Pancreas (tissue), 10 donors: ENCODE measurements at regions not wholly inside any gene's neighbourhood (a gene's known extent, or its start where the extent isn't known, plus 50 kb on each side); places are given as distances from the start of the nearest gene placed in this dataset.

Source experiments
- ATAC-seq, 4 donors: fragments of 200-7000 bp; cut with Tn5 transposase; one replicate each; pipeline versions ENCODE4 v1.8.0 to v1.9.1; 2020; ENCODE audit warnings: mild to moderate bottlenecking in 4 of 4, moderate library complexity in 4 of 4
- DNase-seq, 6 donors: peaks; one replicate each; pipeline ENCODE4 v3.0.0-alpha.2; 2020
- FAIRE-seq: peaks from 2 replicates; lab custom pipeline; 2012; peaks lifted over from hg19 to GRCh38; lab: Jason Lieb, UNC
- H3K27ac ChIP-seq, 4 donors: fragments of 200-600 bp; sonication (generic); 1 replicate in 3 of 4; 2 replicates in 1 of 4; pipeline versions ENCODE4 v1.5.0 to v1.8.0; 2020
- H3K27me3 ChIP-seq, 4 donors: fragments of 200-600 bp; one replicate each; pipeline ENCODE4 v1.8.0; 2021
- H3K36me3 ChIP-seq, 3 donors: fragments of 200-600 bp; sonication (generic) in 1 of 3; one replicate each; pipeline versions ENCODE4 v1.5.0 to v1.8.0; 2020 to 2021
- H3K4me1 ChIP-seq, 3 donors: fragments of 200-600 bp; one replicate each; pipeline ENCODE4 v1.8.0; 2021
- H3K4me3 ChIP-seq, 4 donors: fragments of 200-600 bp; sonication (generic) in 2 of 4; one replicate each; pipeline versions ENCODE4 v1.5.0 to v1.8.0; 2020 to 2021
- H3K9me3 ChIP-seq, 4 donors: fragments of 200-600 bp; one replicate each; pipeline ENCODE4 v1.8.0; 2021
- WGBS, 2 donors: extraction: QIAGEN DNeasy Blood & Tissue Kit; methylation state at CpG; one replicate each; pipeline ENCODE4 v1.1.7; 2013; 5-methylcytosine and 5-hydroxymethylcytosine counted together
- intact Hi-C, 3 donors: fragments of 100-400 bp; cut with DNase I; formaldehyde crosslinking; loops; one replicate each; pipeline versions ENCODE4 v1.11.1 to v1.14.2; 2022
- TF ChIP-seq, protein P1 (sequence below), 4 donors: fragments of 200-600 bp; sonication (generic) in 3 of 4; IDR thresholded peaks; one replicate each; pipeline versions ENCODE4 v1.5.0 to v1.8.0; 2021; ENCODE audit warnings: antibody characterized with exemption in 4 of 4
- donor health status: healthy with polysubstance abuse.
- donor health status: DM: no; HTN: no; CAD: no; lungs with moderate emphysema.
- donor health status: DM: no; HTN: no; CAD: no.
- donor health status: control.
- donor health status: control.
- donor health status: Bipolar disorder and iron deficiency.
- donor health status: DM: yes; HTN: yes; CAD: no.
- donor health status: DM: no; HTN: no; CAD: no.
- donor health status: DM: no; HTN: no; CAD: no.
- donor health status: DM: yes; HTN: yes; CAD: no.

DNA sequence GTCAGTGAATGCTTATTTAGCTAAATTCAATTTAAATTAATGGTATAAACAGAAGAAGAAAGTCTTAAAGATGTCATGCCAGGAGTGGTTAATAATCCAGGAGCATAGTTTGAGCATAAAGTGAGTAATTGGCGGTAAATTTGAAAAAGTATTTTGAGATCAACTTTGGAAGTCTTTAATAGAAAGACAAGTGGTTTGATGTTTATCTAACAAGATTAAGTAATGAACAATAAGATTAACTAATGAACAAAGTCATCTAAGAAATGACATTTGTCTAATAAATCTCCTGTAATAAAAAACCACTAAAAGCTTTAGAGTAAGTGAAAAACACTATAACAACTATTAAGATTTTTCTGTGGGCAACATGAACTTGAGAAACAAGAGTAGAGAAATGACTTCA lies 112.8 kb downstream of the CAPZA3 start:
- Histone ChIP-seq H3K36me3 (no peaks in the 10 kb centered on the region), H3K4me3 (no peak overlapping the region), H3K4me1 (no peaks in the 10 kb centered on the region), H3K27ac (no peak overlapping the region), H3K9me3 (no peaks in the 10 kb centered on the region), H3K27me3 (no peaks in the 10 kb centered on the region)
- 98 to 99% methylated on average over 1 of the region's 1 CpG for WGBS, 2 donors
- no peak for FAIRE-seq
- no peak for DNase-seq
- TF ChIP-seq, protein P1, sequence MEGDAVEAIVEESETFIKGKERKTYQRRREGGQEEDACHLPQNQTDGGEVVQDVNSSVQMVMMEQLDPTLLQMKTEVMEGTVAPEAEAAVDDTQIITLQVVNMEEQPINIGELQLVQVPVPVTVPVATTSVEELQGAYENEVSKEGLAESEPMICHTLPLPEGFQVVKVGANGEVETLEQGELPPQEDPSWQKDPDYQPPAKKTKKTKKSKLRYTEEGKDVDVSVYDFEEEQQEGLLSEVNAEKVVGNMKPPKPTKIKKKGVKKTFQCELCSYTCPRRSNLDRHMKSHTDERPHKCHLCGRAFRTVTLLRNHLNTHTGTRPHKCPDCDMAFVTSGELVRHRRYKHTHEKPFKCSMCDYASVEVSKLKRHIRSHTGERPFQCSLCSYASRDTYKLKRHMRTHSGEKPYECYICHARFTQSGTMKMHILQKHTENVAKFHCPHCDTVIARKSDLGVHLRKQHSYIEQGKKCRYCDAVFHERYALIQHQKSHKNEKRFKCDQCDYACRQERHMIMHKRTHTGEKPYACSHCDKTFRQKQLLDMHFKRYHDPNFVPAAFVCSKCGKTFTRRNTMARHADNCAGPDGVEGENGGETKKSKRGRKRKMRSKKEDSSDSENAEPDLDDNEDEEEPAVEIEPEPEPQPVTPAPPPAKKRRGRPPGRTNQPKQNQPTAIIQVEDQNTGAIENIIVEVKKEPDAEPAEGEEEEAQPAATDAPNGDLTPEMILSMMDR (IDR thresholded peaks at IDR 0.05) = no peak
- ATAC-seq = no peak
- intact Hi-C loops = no loop called here

DNA sequence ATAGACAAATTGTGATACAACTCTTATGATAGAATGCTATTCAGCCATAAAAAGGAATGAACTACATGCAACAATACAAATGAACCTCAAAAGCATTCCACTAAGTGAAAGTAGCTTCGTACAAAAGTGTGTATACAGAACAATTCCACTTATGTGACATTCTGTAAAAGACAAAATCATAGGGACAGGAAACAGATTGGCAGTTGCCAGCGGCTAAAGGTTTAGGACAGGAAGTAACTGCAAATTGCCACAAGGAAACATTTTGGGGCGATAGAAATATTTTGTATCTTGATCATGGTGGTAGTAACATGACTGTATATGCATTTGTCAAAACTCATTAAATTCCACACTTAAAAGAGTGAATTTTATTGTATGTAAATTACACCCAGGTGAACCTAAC lies 113.4 kb downstream of the CAPZA3 start:
- FAIRE-seq = no peak

DNA sequence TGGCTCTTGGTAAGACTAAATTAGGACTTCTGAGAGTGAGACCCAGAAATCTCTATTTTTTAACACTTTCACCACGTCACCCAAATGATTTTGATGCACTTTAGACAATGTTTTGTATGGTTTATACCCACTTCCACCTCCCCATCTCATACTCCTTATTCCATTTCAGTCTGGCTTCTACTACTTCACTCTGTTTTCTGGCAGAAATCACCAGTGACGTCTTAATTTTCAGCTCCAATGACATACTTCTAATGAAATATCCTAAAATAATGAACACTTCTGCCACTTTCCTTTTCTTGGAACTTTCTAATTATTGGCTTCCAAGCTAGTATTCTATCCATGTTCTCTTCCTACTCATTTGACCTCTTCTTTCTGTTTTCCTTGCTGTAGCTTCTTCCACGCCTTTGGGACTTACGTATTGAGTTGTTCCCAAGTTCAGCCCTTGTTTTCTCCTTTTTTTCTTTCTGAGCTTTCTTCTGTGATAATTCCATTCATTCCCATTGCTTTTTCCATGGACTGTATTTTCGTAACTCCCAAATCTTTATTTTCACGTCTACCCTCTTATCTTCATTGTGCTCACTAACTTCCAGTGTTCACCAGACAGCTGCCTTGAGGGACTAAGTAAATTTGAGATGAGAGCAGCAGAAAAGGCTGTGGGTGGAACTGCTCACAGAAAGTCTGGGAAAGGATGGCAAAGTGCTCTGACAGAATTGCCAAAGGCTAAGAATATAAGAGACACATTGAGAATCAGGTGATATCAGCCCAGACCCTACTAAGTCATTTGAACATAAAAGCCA lies 115.8 kb downstream of the CAPZA3 start:
- Histone ChIP-seq H3K27ac (no peak overlapping the region), H3K36me3 (no peaks in the 10 kb centered on the region), H3K4me1 (no peaks in the 10 kb centered on the region), H3K9me3 (no peaks in the 10 kb centered on the region), H3K27me3 (no peaks in the 10 kb centered on the region), H3K4me3 (no peak overlapping the region)
- TF ChIP-seq, protein P1 (IDR thresholded peaks at IDR 0.05) = no peak
- WGBS, 2 donors = 80 to 81% methylated on average over 6 of the region's 6 CpGs
- intact Hi-C loops = no loop called here
- ATAC-seq (no peak), DNase-seq (no peak), FAIRE-seq (no peak)

More for the DNA sequence above, 113.4 kb downstream of the CAPZA3 start:
- no peak overlapping the region for H3K27ac ChIP-seq
- ATAC-seq (no peak), DNase-seq (no peak)
- no peaks in the 10 kb centered on the region for H3K36me3 ChIP-seq
- no peaks in the 10 kb centered on the region for H3K4me1 ChIP-seq
- TF ChIP-seq, protein P1 (IDR thresholded peaks at IDR 0.05) = no peak
- no peaks in the 10 kb centered on the region for H3K9me3 ChIP-seq
- no peak overlapping the region for H3K4me3 ChIP-seq
- WGBS, 2 donors = 68 to 77% methylated on average over 3 of the region's 3 CpGs
- H3K27me3 ChIP-seq = no peaks in the 10 kb centered on the region
- intact Hi-C loops = no loop called here

DNA sequence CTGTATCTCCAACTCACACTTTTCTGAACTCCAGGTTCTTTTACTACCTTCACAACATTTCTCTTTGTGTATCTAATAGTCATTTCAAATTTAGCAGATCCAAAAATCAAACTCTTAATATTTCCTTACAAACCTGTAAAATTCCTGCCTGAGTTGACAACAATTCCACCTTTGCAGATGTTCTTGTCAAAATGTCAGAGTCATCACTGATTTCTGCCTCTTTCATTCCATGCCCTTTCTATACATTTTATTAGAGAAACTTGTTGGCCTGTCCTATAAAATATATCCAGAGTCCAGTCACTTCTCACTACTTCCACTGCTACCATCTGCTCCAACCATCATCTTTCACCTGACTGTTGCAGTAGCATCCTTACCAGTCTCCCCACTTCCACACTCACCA lies 119.7 kb downstream of the CAPZA3 start:
- no peaks in the 10 kb centered on the region for H3K27me3 ChIP-seq
- intact Hi-C loops = no loop called here
- no peaks in the 10 kb centered on the region for H3K4me1 ChIP-seq
- H3K9me3 ChIP-seq = no peaks in the 10 kb centered on the region
- ATAC-seq = no peak
- no peak for DNase-seq
- no peak overlapping the region for H3K4me3 ChIP-seq
- H3K27ac ChIP-seq = no peak overlapping the region
- no peaks in the 10 kb centered on the region for H3K36me3 ChIP-seq
- FAIRE-seq = no peak
- TF ChIP-seq, protein P1 (IDR thresholded peaks at IDR 0.05) = no peak

DNA sequence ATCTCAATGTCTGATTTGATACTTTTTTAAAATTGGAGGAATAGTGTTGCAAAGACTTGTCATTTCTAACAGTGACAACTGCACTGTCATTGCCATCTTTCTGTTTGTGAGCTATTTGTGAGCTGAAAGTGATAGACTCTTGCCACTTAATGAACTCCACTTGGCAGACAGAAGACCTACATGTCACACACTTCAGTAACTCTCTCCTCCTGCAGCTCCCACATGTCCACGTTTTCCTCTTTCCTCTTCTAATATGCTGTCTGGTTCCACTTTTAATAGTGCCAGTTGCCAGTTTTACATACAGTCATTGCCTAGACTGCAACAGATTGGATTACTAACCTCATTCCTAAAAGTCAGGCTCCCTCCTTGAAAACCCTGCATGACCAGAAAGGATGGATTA lies 121.5 kb downstream of the CAPZA3 start:
- H3K36me3 ChIP-seq = no peaks in the 10 kb centered on the region
- DNase-seq (no peak), ATAC-seq (no peak), FAIRE-seq (no peak)
- H3K27ac ChIP-seq = no peak overlapping the region
- intact Hi-C loops = no loop called here
- no peak overlapping the region for H3K4me3 ChIP-seq
- WGBS, 2 donors = 30 to 50% methylated on average over 1 of the region's 1 CpG
- no peaks in the 10 kb centered on the region for H3K9me3 ChIP-seq
- H3K4me1 ChIP-seq = no peaks in the 10 kb centered on the region
- H3K27me3 ChIP-seq = no peaks in the 10 kb centered on the region
- TF ChIP-seq, protein P1 (IDR thresholded peaks at IDR 0.05) = no peak
